SKM-1 treated with dmso at 0.1 percent for 144 hours (cell line): ENCODE measurements at regions not wholly inside any gene's neighbourhood (a gene's known extent, or its start where the extent isn't known, plus 50 kb on each side); places are given as distances from the start of the nearest gene placed in this dataset.

Experiments
- DNase-seq: peaks from one replicate; lab custom pipeline; 2025; ENCODE audit not compliant: unreplicated experiment; lab: John Stamatoyannopoulos, UW

DNA sequence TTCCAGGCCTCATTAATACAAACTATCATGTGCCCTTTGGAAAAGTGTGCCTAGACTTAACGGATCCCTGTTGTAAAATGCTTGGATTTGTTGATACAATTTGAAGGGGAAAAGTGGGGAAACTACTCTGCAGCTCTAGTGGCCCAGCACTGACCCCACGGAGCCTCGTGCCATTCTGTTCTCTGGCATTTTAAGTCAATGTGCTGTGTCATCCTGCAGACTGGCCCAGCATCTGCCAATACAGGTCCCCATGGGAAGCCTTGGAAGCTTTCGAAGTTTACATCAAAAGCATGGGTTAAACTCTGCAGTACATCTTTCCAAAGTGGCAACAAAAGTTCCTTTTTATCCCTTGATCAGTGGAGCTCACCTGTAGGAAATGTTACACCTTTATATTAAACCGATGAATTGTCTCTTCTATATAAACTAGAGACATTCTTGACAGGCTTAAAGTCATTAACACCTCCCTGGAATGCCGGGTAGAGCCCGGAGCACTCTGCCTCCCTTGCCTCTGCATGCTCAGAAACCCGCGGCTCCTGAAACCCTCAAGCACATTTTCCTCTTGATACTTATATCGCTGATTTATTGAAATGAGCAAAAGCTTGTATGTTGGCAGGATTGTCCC is 596.0 kb upstream of the ADAMTS16 start:
- DNase-seq, result no peak

GRCh38 chr5:4547547-4547946 is 592.6 kb upstream of the ADAMTS16 start:
- DNase-seq, result no peak

- DNase-seq, result no peak
Measured at GRCh38 chr5:4548341-4548740, 591.8 kb upstream of the ADAMTS16 start.

DNA sequence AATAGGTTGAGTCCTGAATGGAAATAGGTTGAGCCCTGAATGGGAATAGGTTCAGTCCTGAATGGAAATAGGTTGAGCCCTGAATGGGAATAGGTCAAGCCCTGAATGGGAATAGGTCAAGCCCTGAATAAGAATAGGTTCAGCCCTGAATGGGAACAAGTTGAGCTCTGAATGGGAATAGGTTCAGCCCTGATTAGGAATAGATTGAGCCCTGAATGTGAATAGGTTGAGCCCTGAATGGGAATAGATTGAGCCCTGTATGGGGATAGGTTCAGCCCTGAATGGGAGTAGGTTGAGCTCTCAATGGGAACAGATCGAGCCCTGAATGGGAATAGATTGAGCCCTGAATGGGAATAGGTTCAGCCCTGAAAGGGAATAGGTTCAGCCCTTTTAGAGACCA is 590.8 kb upstream of the ADAMTS16 start:
- DNase-seq, result no peak

GRCh38 chr5:4551034-4551433 is 589.1 kb upstream of the ADAMTS16 start:
- DNase-seq, result no peak

DNA sequence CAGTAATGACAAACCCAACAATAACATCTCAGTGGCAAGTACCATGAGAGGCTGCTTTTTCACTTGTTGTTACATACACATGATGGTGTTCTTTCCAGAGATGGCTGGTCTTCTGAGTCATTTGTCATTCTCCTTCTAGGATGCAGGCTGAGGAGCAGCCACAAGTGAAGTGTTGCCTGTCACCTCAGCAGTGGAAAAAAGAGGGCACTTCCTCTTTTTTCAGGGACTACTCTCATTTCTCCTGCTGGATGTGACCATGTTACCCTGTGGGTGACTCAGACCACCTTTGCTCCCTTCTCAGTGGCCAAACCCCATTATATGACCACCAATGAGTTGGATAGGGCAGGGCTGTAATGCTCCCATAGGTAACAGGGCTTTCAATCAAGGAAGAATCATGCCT is 587.0 kb upstream of the ADAMTS16 start:
- no peak for DNase-seq

DNA sequence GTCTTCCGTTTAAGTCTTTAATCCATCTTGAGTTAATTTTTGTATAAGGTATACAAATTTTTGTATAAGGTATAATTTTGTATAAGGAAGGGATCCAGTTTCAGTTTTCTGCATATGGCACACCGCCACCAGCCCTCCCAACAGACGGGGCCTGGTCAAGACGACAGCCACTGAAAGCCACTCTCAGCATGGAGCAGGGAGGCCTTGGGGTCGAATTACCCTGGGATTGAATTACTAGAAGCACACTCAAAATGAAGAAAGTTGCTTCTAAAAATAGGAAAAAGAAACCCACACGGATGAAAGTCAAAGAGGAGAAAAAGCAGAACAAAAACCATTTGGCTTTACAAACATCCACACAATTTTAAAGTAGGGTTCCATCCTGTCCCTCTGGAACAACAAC is 586.2 kb upstream of the ADAMTS16 start:
- DNase-seq, result no peak

- DNase-seq, result no peak
Measured at GRCh38 chr5:4555725-4556285, 584.3 kb upstream of the ADAMTS16 start.

DNA sequence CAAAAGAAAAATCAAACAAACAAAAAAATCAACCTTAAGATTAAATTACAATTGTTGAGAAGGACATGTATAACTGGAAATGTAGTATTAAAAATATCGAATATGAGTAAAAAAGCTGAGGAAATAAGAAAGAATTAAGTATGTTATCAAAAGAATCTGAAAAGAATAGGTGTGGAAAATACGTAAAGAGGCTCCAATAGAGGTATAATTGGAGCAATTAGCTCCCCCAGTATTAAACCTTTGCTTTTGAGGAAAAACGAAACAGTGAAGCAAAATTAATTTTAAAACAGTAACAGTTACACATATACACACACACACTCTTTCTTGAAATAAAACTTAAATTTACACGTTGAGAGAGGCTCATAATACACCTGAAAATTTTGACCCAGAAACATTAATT is 578.7 kb upstream of the ADAMTS16 start:
- no peak for DNase-seq

GRCh38 chr5:4563400-4563799 is 576.7 kb upstream of the ADAMTS16 start:
- no peak for DNase-seq

GRCh38 chr5:4570047-4570995 is 569.8 kb upstream of the ADAMTS16 start:
- DNase-seq, result no peak

DNA sequence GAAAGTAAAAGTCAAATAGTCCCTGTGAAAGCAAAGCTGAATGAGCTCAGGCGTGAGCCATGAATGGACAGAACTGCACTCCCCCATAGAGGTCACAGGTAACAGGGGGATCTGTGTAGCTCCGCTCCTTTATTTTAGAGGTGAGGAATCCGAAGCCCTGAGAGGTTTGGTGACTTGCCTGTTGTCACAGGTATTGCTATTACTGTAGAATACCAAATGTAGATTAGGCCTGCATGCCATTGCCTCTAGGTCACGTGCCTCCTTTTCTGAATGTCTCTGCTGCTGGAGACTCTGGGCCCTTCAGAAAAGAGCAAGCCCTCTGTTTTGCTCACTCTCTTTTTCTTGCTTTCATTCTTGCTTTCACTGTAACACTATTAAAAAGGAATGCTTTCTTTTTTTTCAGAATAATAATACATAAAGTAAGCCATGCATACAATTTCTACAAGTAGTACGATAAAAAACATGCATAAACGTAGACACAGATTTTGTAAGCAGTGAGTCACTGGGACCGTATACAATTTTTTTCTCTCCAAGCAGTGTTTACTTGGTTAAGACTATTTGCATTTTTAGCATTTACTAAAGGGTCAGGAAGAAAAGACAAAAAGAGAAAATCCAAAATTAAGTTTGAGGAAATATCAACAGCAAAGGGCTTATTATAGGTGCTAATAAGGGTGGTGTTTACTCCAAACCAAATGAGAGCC is 568.7 kb upstream of the ADAMTS16 start:
- DNase-seq, result no peak

DNA sequence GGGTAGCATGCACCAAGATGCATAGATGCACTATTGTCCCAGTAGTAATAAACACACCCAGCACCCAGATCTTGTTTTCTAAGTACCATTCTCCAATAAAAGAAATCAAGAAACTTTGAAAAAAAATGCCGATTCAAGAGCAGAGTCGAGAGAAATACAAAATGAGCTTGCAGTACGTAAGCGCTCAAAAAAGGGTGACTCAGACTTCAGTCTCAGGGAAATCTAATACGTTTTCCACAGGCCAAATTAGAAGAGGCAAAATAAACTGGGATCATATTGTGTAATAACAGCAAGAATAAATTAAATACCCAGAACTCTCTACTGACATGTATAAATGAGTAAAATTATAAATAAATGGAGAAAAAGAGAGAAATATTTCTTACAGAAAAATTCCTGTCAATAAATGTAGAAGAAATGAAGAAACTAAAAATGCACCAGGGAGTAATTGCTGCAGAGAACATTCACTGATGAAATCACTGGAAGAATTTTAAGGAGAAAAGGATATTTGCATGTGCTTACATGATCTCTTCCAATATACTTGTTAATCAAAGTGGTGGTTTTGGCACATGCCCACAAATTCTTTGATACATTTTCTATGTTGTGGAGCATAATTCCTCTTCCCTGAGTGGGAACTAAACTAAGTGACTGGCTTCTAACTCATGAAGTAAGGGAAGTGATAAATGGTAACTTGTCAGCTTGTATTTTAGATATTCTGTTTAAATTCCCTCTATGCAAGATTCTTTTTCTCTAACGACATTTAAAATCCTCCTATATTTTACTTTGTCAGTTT is 567.6 kb upstream of the ADAMTS16 start:
- no peak for DNase-seq

GRCh38 chr5:4575608-4576007 is 564.5 kb upstream of the ADAMTS16 start:
- DNase-seq, result no peak

GRCh38 chr5:4576161-4576748 is 563.9 kb upstream of the ADAMTS16 start:
- no peak for DNase-seq

DNA sequence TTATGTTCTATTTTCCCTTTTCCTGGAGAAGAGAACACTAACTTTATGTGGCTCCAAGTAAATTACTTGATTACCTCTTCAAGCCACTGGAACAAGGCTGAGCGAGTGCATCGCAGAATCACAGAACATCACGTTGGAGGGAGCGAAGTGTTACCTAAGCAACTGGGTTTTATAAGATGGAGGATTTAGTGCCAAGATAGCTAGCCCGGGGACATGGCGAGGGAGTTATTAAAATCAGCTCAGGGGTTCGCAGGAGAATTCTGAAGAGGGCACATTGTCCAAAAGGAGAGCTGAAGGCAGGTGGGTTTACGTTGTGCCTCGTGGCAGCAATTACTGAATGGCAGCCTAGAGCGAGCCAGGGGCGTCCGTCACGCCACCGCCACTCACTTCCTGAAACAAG is 563.2 kb upstream of the ADAMTS16 start:
- no peak for DNase-seq

DNA sequence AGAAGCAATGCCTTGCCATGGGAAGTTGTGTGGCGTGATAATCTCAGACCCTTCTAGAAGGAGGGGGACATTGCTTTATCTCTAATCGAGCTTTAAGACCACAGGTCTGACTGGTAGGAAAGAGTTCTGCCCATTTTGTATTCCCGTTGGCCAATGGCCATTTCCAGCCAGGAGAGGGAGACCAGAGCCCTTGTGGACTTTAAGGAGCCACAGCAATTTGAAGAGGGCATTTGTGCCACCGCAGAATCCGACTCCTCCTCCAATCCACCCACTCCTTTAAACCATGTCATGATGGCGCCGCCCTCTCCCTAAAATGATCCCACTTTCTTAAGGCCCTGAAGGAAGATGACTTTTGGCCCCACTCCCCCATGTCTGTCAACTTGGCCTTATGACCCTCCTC is 560.5 kb upstream of the ADAMTS16 start:
- no peak for DNase-seq

GRCh38 chr5:4580772-4581171 is 559.4 kb upstream of the ADAMTS16 start:
- no peak for DNase-seq

DNA sequence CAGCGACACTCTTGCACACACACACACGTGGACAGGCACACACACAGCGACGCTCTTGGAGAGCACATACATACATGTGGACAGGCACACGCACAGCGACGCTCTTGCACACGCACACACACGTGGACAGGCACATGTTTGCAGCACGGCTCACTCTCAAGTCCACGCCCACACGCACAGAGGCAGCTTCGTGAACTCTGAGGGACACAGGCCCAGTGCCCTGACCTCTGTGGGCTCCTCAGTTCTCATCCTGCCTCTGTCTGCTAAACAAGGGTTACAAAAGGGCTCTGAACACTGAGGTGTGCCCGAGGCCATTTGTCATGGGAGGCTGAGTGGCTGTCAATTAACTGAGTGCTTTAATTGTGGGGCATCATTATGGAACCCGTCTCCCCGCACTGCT is 558.8 kb upstream of the ADAMTS16 start:
- no peak for DNase-seq

DNA sequence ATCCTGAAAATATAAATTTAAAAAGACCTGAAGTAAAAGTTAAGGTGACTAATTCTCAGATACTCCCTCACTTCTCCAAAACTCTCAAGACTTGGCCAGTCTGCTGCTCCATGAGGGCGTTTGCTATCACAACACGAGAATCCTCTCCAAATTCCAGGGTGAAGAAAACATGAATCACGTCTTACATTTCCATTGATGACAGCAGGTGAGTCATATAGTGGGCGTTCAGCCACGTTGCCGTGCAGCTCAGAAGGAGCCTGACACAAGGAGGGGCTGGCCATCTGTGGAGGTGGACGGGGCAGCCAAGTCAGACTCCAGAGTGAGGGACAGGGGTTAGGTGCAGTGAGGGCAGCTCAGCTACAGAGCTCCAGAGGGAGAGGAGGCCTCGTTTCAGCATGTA is 555.1 kb upstream of the ADAMTS16 start:
- no peak for DNase-seq
